Femur (tissue), 1 donor: ENCODE measurements at regions not wholly inside any gene's neighbourhood (a gene's known extent, or its start where the extent isn't known, plus 50 kb on each side); places are given as distances from the start of the nearest gene placed in this dataset.

Experiments
- DNase-seq: peaks from one replicate; pipeline ENCODE4 v3.0.0-alpha.2; 2017

DNA sequence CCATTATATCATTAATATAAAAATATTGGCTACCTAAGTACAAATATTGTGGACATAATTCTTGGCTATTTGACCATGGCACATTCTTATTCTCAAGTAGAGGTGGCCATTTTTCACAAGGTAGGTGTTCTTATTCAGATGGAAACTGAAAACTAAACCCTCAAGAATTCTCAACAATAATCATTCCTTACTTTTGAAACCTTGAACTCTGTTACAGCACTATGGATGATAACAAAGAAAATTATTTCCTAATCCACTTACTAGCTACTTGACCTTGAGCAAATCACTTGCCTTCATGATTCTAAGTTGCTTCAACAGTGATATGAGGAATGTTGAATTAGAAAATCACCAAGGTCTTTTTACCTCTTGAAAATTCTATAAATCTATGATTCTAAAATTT is 482.2 kb downstream of the PTPRC start:
- DNase-seq, result no peak

DNA sequence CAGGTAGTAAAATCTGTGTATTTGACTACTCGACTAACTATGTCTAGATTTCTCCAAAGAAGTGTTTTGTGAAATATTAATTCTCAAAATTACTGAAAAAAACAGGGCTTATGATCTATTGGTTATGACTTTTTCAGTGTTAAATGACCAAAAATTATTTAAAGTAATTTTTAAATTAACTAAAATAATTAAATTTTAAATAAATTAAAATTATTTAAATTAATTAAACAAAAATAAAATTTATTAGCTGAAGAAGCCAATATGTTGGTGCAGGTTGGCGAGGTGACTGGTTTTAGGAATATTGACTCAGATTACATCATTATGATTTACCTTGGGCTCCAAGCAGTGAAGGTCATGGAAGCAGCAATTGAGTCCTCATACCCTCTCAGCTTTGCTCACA is 483.2 kb downstream of the PTPRC start:
- no peak for DNase-seq

DNA sequence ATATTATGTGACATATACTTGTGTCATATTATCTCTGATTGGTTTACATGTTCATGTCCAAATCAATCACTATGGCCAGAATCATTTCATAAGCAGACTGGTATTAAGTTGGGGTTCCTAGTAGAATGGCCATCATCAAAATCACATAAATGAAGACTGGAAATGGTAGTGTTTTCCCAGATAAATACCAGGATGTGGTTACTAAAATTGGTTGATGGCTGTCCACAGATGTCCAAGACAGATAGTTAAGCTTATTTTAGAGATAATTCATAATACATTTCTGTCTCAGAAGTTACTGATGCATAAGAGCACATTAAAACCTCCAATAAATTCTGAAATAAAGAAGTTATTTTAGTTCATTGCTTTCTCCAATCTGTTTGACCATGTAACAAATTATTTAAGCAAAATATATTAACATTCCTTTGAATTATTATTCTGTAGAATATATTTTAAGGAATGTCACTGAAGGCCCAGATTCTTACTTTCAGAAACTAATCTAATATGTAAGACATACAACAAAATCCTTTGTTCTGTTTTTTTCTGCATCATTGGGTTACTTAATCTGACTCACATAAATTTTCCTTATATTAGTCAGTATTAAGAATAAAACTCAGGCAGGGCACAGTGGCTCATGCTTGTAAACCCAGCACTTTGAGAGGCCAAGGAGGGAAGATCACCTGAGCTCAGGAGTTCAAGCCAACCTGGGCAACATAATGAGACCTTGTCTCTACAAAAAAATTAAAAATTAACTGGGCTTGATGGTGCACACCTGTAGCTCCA is 483.9 kb downstream of the PTPRC start:
- no peak for DNase-seq

DNA sequence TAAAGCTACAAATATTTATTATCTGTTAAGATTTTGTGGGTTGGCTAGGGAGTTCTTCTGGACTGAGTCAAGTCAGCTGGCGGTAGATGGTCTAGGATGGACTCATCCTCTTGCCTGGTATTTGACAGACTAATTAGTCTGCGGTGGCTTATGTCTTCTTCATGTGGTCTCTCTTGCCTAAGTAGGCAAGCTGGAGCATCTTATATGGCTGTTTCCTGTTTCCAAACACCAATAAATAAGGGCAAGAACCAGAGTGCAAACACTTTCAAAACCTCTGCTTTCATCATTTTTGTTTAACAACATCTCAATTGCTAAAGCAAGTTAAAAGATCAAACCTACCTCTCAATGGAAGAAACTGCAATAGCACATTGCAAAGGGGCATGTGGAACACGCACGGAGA is 484.8 kb downstream of the PTPRC start:
- DNase-seq, result no peak

DNA sequence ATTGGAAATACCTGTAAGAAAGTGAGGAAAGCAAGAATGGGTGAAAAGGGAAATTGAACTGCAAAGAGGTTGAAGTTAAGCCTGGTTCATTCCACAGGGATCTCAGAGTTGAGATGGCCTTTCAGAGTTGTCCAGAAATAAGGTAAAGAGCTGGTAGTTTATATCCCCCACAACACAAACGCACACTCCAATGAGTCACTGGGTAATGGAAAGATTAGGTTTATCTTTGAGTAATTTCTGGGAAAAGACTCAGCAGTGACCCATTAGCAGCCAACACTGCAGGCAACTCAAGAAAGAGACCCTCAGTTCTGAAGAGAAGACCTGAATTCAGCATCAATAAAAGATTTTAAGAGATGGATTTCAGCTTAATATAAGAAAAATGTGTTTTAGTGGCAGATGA is 485.5 kb downstream of the PTPRC start:
- no peak for DNase-seq

DNA sequence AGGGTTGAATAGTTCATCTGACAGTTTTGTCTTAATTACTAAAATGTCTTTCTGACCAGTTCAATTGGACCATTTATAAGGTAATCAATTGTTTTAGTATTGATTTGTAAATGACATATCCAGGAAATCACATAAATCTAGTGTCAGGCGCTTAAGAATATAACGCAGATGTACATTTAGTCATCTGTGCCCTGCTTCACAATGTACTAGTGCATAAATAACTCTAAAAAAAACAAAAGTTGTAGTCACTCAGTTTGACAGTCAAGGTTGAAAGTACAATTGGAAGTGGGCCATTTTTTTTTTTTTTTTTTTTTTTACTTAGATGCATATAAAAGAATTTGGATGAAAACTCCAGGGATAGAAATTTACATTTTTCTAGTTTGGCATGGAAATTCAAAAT is 490.4 kb downstream of the PTPRC start:
- DNase-seq, result no peak

DNA sequence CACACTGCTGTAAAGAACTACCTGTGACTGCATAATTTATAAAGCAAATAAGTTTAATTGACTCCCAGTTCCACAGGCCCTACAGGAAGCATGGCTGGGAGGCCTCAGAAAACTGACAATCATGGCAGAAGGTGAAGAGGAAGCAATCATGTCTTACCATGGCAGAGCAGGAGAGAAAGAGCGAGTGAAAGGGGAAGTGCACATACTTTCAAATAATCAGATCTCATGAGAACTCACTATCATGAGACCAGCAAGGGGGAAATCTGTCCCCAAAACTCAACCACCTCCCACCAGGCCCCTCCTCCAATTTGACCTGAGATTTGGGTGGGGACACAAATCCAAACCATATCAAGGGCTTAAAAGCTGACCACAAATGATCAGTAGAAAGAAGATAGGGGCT is 493.2 kb downstream of the PTPRC start:
- DNase-seq, result no peak

DNA sequence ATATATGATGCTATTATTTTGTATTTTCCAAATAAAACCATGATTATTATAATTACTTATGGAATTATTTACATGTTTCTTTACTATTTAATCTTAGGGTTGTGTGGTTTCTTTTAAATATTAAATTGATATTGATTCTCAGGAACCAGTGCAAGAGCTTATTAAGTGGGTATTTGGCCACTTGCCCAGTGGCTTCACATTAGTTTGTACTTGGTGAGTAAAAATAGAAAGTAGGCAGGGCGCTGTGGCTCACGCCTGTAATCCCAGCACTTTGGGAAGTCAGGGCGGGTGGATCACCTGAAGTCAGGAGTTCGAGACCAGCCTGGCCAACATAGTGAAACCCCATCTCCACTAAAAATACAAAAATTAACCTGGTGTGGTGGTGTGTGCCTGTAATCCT is 497.1 kb downstream of the PTPRC start:
- DNase-seq, result no peak

DNA sequence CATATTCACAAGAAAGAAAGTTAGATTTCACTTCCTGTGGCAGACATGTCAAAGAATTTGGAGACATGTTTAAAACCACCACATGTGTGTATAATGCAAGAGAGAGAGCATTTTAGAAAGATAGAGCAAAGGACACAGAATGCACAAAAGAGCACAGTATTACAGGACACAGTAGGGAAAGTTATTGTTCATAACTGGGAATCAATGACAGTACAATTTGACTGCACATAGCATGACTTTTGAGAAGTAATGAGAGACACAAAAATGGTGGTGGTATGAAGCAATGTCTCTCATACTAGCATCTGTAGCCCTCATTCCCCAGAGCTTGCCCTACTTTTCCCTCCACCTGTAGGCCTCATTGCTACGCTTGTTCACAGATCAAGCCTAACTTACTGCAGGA is 499.2 kb downstream of the PTPRC start:
- DNase-seq, result no peak

DNA sequence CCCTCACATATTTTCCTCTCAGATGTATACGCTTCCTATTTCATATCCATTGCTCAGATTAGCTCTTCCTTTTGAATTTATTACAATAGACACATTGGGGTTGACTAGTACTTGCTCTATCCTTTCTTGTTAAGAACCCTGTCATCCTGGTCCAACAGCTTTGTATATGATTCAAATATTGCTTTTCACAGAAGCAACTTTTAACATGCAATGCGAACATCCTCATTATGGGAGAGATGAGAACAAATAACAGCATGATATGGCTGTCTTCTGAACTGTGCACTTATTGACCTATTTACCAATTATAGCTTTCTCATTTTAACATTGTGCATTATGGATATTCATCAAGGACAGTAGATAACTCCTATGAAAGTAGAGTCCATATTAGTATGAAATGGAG is 510.8 kb downstream of the PTPRC start:
- no peak for DNase-seq

DNA sequence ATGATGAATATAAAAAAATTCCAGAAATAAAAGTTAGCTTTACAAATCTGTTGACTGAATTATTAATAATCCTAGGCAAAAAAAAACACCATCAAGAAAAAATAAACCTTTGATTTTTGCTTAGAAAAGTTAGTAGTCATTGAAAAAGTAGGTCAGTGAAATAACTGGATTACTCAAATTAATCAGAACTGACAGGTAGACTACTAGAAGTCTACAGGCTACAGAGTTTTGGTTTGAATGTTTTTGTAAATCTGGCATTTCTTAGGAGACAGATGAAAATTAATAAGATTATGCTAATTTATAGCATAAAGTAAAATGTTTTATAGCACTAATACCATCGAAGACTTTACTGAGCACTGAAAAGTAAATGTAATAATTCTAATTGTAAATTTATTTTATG is 511.9 kb downstream of the PTPRC start:
- DNase-seq, result no peak

DNA sequence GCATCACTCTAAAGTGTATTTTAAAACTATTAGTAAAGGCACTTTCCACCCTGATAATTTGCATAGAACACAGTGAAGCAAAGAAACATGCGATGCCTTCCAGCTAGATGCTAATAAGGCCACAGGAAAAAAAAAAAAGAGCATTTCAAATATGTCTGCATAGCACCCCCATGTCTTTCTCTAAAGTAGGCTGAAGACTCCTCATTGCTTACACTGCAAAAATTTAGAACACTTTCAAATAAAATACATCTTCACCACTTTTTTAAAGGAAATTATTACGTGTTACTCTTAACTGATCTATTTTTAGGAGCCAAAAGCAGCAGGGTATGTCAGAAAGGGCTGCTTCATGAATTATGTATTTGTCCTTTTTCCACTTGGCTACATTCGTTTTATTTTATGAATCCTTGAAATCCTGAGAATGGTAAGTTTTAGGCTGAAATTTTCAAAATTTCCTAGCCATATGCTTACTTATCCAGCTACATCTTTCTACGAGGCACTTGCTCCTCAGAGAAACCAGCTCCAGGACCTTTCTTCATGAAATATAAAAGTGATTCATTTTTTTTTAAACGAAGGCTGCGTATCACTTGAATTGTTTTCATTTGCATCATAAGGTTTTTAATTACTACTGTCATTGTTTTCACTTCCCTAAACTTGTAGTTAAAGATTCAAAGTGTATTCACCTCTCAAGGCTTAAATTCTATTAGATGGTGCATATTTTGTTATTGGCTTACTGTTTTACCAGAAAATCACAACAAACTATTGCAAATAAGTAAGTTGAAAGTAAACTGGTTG is 513.0 kb downstream of the PTPRC start:
- no peak for DNase-seq

DNA sequence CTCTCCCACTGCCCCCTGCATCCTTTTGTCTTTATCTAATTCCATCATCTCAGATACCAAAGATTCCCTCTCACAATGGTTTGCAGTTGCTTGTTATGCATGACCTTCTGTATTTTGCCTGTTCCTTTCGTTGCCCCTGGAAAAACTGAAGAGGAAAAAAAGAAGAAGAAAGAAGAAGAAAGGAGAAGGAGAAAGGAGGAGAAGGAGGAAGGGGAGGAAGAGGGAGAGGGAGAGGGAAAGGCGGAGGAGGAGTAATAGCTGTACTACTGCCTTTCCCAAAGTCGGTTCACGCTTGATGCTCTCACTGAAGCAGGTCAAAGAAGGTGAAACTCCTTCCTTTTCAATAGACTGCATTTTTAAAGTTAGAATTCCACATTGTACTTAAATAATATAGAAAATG is 513.8 kb downstream of the PTPRC start:
- no peak for DNase-seq

DNA sequence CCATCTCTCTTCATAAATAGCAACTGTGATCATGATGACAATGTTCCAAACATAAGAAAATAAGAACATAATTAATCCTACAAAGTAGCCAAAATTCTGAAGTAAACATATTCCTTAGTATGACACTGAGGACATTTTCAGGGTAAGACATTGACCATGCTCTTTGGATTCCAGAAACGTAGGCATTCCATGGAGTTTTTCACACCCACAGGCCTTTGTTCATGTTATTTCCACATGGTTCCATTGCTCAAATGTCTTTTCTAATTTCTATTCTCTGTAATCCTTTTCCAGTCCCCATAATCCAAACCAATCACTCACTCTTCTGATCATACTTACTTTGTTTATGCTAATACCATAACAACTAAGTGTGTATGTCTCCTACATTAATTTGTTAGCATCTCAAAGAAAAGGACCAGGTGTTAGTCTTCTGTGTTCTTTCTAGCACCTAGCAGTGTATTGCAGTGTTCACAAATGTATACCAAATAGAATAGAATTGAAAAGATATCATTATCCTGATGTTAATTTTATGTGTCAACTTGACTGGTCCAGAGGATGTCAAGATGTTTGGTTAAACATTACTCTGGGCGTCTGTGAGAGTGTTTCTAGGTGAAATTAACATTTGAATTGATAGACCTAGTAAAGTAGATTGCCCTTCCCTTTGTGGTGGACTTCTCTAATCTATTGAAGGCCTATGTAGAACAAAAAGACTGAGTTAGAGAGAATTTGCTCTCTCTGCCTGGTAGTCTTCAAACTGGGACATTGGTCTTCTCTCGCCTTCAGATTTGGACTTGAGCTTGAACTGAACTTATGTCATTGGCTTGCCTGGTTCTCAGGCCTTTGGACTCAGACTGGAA is 516.6 kb downstream of the PTPRC start:
- no peak for DNase-seq

DNA sequence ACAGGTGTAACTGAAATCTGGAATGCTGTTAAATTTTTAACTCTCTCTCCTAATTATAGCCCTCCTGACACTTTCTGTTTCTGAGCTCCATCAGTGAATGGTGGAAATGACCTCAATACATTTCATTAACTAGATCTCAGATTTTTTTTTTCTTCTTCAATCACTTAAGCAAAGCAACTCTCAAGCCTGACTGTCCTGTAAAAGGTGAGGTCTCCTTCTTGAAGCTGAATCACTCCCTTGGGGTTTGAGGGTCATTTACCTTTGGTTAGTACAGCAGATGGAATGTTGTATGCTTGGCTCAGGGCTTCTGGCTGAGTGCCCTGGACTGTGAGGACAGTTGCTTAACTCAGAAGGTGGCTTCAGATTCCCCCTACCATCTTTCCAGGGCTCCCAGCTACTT is 518.7 kb downstream of the PTPRC start:
- DNase-seq, result no peak

DNA sequence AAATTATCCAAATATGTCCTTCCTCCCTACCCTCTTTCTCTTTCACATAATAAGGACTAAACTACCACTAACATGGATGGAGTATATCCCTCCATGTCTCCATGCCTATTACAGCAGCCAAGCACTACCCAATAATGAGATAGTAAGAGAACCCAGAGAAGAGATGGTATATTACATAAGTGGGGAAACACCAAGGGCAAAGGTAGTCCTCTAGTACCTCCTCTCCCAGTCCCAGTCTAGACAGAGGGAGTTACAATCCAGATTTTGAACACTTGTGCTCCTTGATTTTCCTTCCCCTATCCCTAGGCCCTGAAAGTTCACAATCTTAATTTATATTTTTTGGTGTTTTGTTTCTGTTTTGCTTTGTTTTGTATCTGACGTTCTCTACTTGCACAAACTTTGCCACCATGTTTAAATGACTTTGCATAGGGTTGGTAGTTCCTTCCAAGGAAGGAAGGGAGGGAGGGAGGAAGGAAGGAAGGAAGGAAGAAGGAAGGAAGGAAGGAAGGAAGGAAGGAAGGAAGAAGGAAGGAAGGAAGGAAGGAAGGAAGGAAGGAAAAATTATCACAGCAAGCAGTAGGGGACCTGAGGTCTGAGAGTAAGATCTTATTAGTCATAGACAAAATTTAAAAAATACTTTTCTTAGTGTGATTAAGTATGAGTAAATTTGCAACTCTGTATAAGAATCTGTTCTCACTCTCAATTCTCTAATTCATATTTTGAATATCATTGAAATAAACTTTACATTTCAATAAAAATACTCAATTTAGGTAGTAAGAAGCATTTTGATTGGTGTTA is 521.9 kb downstream of the PTPRC start:
- no peak for DNase-seq

DNA sequence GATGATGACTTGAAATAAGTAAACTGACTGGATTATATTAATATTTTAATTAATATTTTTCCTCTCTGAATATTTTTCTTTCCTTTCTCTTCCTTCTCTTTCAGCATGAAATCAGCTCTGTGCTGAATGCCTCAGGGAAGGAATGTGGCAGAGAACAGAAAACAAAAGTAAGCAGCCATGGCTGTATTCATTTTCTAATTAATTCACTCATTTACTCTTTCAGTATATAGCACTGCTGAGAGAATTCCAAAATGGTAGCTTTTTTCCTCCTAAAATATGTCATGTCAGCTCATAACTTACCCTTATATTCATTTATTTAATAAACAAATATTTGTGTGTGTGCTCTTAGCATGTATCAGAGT is 522.5 kb downstream of the PTPRC start:
- DNase-seq, result no peak

DNA sequence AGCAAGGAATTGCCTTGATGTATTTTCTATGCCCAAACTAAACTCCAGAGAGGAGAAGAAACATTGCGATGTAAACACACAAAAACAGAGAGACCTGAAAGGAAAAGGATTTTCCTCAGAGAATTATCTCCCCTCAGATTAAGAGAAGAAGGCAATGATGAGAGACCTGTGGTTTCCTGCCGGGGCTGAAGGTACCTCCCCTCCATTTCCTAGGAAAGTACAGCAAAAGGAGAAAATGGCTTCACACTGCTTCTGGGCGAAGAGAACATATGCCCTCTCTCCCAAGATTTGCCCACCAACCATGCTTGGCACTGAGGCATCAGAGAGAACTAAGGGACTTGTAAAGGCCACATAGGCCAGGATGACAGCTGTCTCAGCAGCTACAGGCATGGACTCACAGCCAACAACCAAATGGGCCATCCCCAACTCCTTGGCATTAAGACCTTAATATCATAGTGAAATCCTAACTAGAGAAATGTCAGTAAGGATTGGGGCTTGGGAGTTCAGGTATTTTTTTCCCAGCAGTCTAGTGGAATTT is 523.0 kb downstream of the PTPRC start:
- DNase-seq, result no peak

DNA sequence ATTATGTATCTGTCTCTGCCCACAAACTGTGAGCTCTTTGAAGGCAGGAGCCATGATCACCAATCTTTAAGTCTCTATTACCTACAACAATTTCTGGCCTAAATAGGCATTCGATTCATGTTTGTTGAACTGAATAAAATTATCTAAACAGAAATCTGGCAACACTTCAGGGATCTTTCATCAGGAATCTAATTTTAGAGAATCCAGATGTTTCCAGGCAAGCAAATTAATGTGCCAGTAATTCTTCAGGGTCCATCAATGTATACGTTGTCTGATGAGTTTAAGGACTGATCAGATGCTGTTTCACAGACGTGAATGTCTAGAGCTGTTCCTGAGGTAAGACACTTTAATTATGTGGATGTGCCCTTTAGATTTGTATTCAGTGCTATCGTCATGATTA is 524.4 kb downstream of the PTPRC start:
- no peak for DNase-seq

DNA sequence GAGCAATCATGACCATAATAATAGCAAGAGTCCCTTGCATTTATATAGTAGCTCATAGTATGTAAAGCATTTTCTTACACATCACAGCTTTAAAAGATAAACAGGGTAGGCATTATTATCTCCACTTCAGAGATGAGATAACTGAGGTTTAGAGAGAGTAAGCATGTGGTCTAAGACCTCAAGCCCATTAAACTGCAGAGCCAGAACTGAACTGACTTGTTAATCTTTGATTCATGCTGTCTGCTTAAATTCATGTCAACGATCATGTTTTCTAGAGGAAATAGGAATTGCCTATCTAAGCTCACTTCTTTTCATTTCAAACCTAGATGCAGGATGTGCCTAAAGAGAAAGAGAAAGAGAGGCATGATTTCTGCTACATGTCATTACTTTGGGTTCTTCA is 524.8 kb downstream of the PTPRC start:
- no peak for DNase-seq

DNA sequence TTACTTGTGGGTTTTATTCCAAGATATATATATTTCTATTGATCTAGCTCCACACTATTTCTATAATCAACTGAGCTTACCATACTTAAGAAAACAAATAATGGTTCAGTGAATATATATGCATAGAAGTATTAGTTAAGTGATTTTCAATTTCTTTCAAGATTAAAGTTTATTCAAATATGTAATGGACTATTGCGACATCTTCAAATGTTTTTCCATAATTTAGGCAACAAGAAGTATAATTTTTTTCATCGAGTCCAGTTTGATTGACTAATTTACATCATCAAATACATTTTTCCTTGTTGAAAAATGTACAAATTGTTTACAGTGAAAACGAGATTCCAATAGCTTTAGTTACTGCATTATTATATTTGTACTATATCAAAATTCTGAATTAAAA is 528.6 kb downstream of the PTPRC start:
- no peak for DNase-seq

DNA sequence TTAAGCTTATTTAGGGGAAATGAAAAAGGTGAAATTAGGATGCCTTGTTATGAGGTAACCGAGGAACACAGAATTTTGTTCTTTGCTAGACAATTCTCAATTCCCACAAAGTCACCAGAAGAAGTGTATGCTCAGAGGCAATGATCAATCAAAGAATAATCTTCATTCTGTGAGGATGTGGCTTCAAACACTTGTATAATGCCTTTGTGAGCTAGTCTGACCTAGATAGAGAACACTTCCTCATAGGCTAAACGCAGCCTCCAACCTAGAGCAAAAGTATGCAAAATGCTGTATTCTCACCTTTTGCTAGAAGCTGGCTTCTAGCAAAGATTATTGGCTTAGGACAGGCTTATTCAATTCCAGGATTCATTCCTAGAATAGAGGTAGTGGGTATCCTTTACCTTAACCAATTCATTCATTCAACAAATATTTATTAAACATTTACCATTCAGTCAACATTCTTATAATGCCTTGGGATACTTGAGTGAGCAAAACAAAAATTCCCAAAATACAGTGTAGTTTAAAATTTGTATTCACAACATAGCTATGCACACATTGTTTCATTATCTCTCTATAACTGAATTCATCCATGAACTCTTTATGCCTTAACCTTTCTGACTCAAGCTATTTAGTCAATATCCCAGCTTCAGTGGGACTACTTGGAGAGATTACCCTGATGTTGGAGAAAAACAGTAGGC is 530.2 kb downstream of the PTPRC start:
- no peak for DNase-seq
